ENCODE measurements at regions not wholly inside any gene's neighbourhood (a gene's known extent, or its start where the extent isn't known, plus 50 kb on each side); places are given as distances from the start of the nearest gene placed in this dataset.

- H3K27me3 ChIP-seq, result no peaks in the 10 kb centered on the region
- intact Hi-C loops (cut with DNase I; ENCODE audit: low total_unique reads), result no loop called here
- WGBS, 2 donors, result 88% methylated on average over 4 to 5 of the region's 5 CpGs
- no peak for DNase-seq
- TF ChIP-seq CTCF (IDR thresholded peaks at IDR 0.05) (no peak), POLR2A (IDR thresholded peaks at IDR 0.05) (no peak)
- no peaks in the 10 kb centered on the region for H3K9me3 ChIP-seq
- peaks cover 8% of the 10 kb centered on the region for H3K4me1 ChIP-seq
- H3K4me3 ChIP-seq, result no peak overlapping the region
- H3K27ac ChIP-seq, result no peak overlapping the region
- H3K36me3 ChIP-seq (ENCODE audit: low read depth, missing control alignments), result no peaks in the 10 kb centered on the region
Observed at GRCh38 chr3:194780706-194781105, 95.0 kb downstream of the FAM43A start.

- WGBS, 2 donors, result 92 to 95% methylated on average over 2 of the region's 2 CpGs
- Histone ChIP-seq H3K4me1 (peaks cover 8% of the 10 kb centered on the region), H3K36me3 (ENCODE audit: low read depth, missing control alignments) (no peaks in the 10 kb centered on the region), H3K4me3 (no peak overlapping the region), H3K27me3 (no peaks in the 10 kb centered on the region), H3K27ac (no peak overlapping the region), H3K9me3 (no peaks in the 10 kb centered on the region)
- TF ChIP-seq POLR2A (IDR thresholded peaks at IDR 0.05) (no peak), CTCF (IDR thresholded peaks at IDR 0.05) (no peak)
- intact Hi-C loops (cut with DNase I; ENCODE audit: low total_unique reads), result no loop called here
- DNase-seq, result no peak
Observed at GRCh38 chr3:194781617-194782016, 95.9 kb downstream of the FAM43A start.

GRCh38 chr3:194782698-194783404 lies 97.2 kb downstream of the FAM43A start:
- no peaks in the 10 kb centered on the region for H3K36me3 ChIP-seq (ENCODE audit: low read depth, missing control alignments)
- H3K27me3 ChIP-seq, result no peaks in the 10 kb centered on the region
- H3K27ac ChIP-seq, result no peak overlapping the region
- intact Hi-C loops (cut with DNase I; ENCODE audit: low total_unique reads), result no loop called here
- no peak for DNase-seq
- H3K9me3 ChIP-seq, result no peaks in the 10 kb centered on the region
- 86% methylated on average over 12 to 13 of the region's 13 CpGs for WGBS, 2 donors
- peaks cover 8% of the 10 kb centered on the region for H3K4me1 ChIP-seq
- TF ChIP-seq CTCF (IDR thresholded peaks at IDR 0.05) (no peak), POLR2A (IDR thresholded peaks at IDR 0.05) (no peak)
- no peak overlapping the region for H3K4me3 ChIP-seq

- 80 to 88% methylated on average over 5 of the region's 5 CpGs for WGBS, 2 donors
Observed at GRCh38 chr3:194784361-194784760, 98.7 kb downstream of the FAM43A start.

More at GRCh38 chr3:194784361-194784760, 98.7 kb downstream of the FAM43A start:
- intact Hi-C loops (cut with DNase I; ENCODE audit: low total_unique reads), result no loop called here
- no peak for TF ChIP-seq POLR2A (IDR thresholded peaks at IDR 0.05)
- no peak for TF ChIP-seq CTCF (IDR thresholded peaks at IDR 0.05)
- H3K36me3 ChIP-seq (ENCODE audit: low read depth, missing control alignments), result no peaks in the 10 kb centered on the region
- H3K27me3 ChIP-seq, result no peaks in the 10 kb centered on the region
- no peak overlapping the region for H3K4me3 ChIP-seq
- H3K9me3 ChIP-seq, result no peaks in the 10 kb centered on the region
- peaks cover 6% of the 10 kb centered on the region for H3K4me1 ChIP-seq
- no peak overlapping the region for H3K27ac ChIP-seq
- no peak for DNase-seq

All from testis (tissue), 2 donors.